ENCODE measurements at regions not wholly inside any gene's neighbourhood (a gene's known extent, or its start where the extent isn't known, plus 50 kb on each side); places are given as distances from the start of the nearest gene placed in this dataset.

GRCh38 chr12:103011974-103012763 is 54.7 kb downstream of the ASCL1 start:
- DNase-seq = no peak

- no peak for DNase-seq
These were observed 55.4 kb downstream of the ASCL1 start for GRCh38 chr12:103012884-103013283.

- no peak for DNase-seq
These were observed 56.3 kb downstream of the ASCL1 start for GRCh38 chr12:103013741-103014300.

- DNase-seq = no peak
These were observed 58.9 kb downstream of the ASCL1 start for GRCh38 chr12:103016381-103016780.

- no peak for DNase-seq
These were observed 63.4 kb downstream of the ASCL1 start for GRCh38 chr12:103020839-103021238.

GRCh38 chr12:103021538-103022218 is 64.2 kb downstream of the ASCL1 start:
- DNase-seq = peak; percentile 12

GRCh38 chr12:103024650-103025049 is 67.2 kb downstream of the ASCL1 start:
- no peak for DNase-seq

- DNase-seq = peak; percentile 84
These were observed 69.2 kb downstream of the ASCL1 start for GRCh38 chr12:103026643-103027042.

- DNase-seq = peak; percentile 13
These were observed 71.6 kb downstream of the ASCL1 start for GRCh38 chr12:103028881-103029639.

- DNase-seq = no peak
These were observed 79.2 kb downstream of the ASCL1 start for GRCh38 chr12:103036581-103037214.

GRCh38 chr12:103043531-103044486 is 86.3 kb downstream of the ASCL1 start:
- DNase-seq = no peak

- DNase-seq = no peak
These were observed 88.7 kb downstream of the ASCL1 start for GRCh38 chr12:103046154-103046553.

- DNase-seq = no peak
These were observed 92.8 kb downstream of the ASCL1 start for GRCh38 chr12:103050273-103050672.

- DNase-seq = no peak
These were observed 95.6 kb downstream of the ASCL1 start for GRCh38 chr12:103053089-103053488.

- DNase-seq = no peak
These were observed 116.2 kb downstream of the ASCL1 start for GRCh38 chr12:103073630-103074029.

GRCh38 chr12:103075848-103076247 is 118.4 kb downstream of the ASCL1 start:
- no peak for DNase-seq

- DNase-seq = no peak
These were observed 119.8 kb downstream of the ASCL1 start for GRCh38 chr12:103077108-103077773.

- no peak for DNase-seq
These were observed 128.1 kb downstream of the ASCL1 start for GRCh38 chr12:103085541-103085940.

GRCh38 chr12:103086471-103086870 is 129.0 kb downstream of the ASCL1 start:
- no peak for DNase-seq

GRCh38 chr12:103093499-103094106 is 136.1 kb downstream of the ASCL1 start:
- DNase-seq = no peak

- no peak for DNase-seq
These were observed 140.0 kb downstream of the ASCL1 start for GRCh38 chr12:103097496-103097895.

All from DMS53 (cell line).